ENCODE measurements at regions not wholly inside any gene's neighbourhood (a gene's known extent, or its start where the extent isn't known, plus 50 kb on each side); places are given as distances from the start of the nearest gene placed in this dataset.

- TF ChIP-seq POLR2A (IDR thresholded peaks at IDR 0.05; ENCODE audit: low read depth, low read length) = no peak
- no peak for TF ChIP-seq POLR2AphosphoS5 (IDR thresholded peaks at IDR 0.05; ENCODE audit: insufficient read depth, low read depth, low read length)
- TF ChIP-seq EZH2 (IDR thresholded peaks at IDR 0.05; ENCODE audit: borderline replicate concordance, low read depth, low read length, severe bottlenecking) = no peak
- no peak for TF ChIP-seq CTCF (IDR thresholded peaks at IDR 0.05; ENCODE audit: extremely low read depth in 1 of 2, insufficient read depth in 1 of 2, low read depth in 1 of 2, low read length in 2 of 2)
- no peak for TF ChIP-seq MAX (IDR thresholded peaks at IDR 0.05; ENCODE audit: insufficient read depth, insufficient read length)
- no peak for TF ChIP-seq MYC (IDR thresholded peaks at IDR 0.05; ENCODE audit: low read depth, low read length)
These were observed 337.1 kb downstream of the SIPA1L2 start for GRCh38 chr1:232292818-232293217.

Measured in endothelial cell of umbilical vein (primary cell).